GM19238 (cell line): ENCODE measurements at regions not wholly inside any gene's neighbourhood (a gene's known extent, or its start where the extent isn't known, plus 50 kb on each side); places are given as distances from the start of the nearest gene placed in this dataset.
"Not testable (repeated sequence)": the region's sequence is repeated elsewhere in the genome, so short reads cannot be mapped to it uniquely, and the experiment has no call there.

Source experiments
- DNase-seq: peaks from one replicate; pipeline ENCODE4 v3.0.0; 2011; ENCODE audit warnings: low spot score; ENCODE audit not compliant: insufficient read length

DNA sequence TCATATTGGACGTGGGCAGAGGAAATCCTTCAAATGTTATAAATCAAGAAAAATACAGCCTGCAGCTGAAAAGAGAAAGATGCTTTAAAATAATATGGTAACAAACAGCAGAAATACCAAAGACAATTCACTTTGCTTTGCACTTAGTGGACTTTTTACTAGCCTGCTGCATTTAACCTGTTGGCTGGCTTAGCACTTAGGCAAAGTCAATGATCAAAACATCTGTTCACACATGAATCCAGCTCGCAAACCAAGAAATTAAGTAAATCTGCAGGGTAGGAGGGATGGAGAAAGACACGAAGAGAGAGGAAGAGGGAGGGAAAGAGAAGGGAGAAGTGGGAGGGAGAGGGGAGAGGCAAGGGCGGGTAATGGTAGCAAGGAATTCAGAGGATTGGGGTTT is 103.6 kb upstream of the RAB4A start:
- no peak for DNase-seq

GRCh38 chr1:229169399-229169798 is 101.5 kb upstream of the RAB4A start:
- no peak for DNase-seq

DNA sequence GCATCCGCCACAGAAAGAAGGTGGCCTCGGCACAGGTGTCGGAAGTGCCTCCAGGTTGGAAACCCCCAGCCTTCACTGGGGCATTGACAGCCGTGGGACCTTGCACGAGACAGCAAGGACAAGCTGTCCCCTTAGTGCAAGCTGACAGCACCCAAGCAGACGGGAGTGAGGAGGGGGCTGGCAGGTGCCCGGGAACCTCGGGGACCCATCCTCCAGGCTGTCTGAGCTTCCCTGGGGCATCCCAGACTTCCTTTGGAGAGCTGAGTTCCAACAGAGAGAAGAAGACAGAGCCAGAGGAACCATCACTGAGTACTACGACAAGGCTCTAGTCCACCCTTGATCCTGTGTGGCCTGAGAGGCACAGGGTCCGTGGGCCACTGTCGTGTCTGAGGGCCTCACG is 100.6 kb upstream of the RAB4A start:
- no peak for DNase-seq

GRCh38 chr1:229170778-229171505 is 100.0 kb upstream of the RAB4A start:
- no peak for DNase-seq

GRCh38 chr1:229171934-229172333 is 99.0 kb upstream of the RAB4A start:
- no peak for DNase-seq

- not testable (repeated sequence) for DNase-seq
Observed at GRCh38 chr1:229173491-229174476, 97.1 kb upstream of the RAB4A start.

- DNase-seq: not testable (repeated sequence)
Observed at GRCh38 chr1:229175297-229175696, 95.6 kb upstream of the RAB4A start.

GRCh38 chr1:229176457-229176856 is 94.5 kb upstream of the RAB4A start:
- not testable (repeated sequence) for DNase-seq

DNA sequence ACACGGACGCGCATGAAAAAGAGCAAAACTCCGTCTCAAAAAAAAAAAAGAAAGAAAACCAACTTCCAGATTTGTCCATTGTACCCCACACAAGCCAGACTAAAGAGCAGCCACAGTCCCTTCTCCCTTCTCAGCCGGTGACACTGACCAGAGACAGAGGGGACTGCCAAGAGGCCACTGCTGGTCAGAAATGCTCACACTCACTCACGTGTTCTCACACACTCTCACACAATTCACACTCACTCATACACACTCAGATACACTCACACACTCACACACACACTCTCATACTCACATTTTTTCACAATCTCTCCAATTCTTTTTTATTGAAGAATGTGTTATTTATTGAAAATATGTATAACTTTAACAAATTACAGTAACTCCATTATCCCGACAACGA is 90.8 kb upstream of the RAB4A start:
- DNase-seq: no peak

DNA sequence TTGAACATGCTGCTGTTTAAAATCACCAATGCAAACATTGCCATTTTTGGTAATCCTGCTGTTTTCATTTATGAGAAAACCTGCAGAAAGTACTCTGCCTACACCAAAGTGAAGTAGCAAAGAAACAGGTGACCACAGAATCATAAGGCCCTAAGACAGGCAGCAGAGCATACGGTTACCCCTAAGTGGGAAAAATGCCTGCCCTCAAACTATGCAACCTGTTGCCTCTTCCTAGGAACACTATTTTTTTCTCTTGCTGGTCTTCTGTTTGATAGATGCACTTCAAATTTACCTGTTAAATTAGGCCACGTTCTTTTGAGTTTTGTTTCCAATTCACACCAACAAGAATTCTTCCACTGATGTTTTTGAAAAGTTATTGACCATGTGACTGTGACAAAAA is 89.5 kb upstream of the RAB4A start:
- no peak for DNase-seq

- DNase-seq: no peak
Observed at GRCh38 chr1:229183588-229183987, 87.3 kb upstream of the RAB4A start.

- DNase-seq: no peak
Observed at GRCh38 chr1:229184066-229184465, 86.8 kb upstream of the RAB4A start.

GRCh38 chr1:229185963-229186362 is 84.9 kb upstream of the RAB4A start:
- DNase-seq: no peak

- DNase-seq: peak; percentile 64
Observed at GRCh38 chr1:229186373-229187056, 84.4 kb upstream of the RAB4A start.

GRCh38 chr1:229190057-229190575 is 80.8 kb upstream of the RAB4A start:
- no peak for DNase-seq

- no peak for DNase-seq
Observed at GRCh38 chr1:229191066-229191674, 79.7 kb upstream of the RAB4A start.

GRCh38 chr1:229192031-229192430 is 78.9 kb upstream of the RAB4A start:
- DNase-seq: no peak

- DNase-seq: no peak
Observed at GRCh38 chr1:229192853-229193252, 78.1 kb upstream of the RAB4A start.

DNA sequence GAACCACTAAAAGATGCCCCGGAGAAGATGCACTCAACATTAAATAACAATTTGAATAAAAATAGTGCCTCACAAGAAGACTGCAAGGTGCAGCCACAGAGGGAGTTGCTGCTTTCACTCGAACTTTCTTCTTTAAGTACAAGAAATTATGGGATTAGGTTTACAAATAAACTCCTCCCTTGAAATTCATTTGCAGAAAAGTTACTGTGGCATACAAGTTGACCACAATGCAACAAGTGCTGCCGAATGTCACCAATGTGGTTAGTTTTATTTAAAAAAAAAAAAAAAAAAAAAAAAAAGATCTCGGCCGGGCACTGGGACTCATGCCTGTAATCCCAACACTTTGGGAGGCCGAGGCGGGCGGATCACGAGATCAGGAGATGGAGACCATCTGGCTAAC is 76.8 kb upstream of the RAB4A start:
- DNase-seq: no peak

DNA sequence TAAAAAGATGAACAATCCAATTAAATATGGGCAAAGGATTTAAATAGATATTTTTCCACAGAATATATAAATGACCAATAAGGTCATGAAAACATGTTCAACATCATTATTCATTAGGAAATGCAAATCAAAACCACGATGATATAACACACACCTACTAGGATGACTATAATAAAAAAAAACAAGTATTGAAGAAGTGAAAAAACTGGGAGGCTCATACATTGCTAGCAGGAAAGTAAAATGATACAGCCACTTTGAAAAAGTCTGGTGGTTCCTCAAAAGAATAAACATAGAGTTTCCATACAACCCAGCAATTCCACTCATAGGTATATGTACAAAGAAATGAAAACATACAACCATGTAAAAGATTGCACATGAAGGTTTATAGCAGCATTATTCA is 75.7 kb upstream of the RAB4A start:
- no peak for DNase-seq
